ENCODE measurements at regions not wholly inside any gene's neighbourhood (a gene's known extent, or its start where the extent isn't known, plus 50 kb on each side); places are given as distances from the start of the nearest gene placed in this dataset.

DNA sequence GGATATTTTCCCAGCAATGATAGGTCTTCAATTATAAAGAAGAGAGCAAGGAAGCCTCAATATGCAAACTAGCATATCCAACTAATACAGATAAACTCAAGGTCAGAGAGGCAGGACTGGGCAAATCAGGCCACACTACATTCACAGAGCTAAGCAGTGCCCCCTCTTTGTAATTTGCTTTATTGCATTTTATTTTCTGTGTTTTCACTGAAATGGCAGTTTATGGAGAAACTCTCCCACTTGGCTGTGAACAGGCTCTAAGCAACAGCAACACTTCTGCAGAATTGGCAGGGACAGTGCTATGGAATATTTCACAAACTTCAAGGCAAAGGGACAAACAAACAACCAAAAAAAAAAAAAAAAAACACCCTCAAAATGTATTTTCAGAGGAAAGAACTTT is 93.4 kb upstream of the SOD1 start:
- no peak for DNase-seq

GRCh38 chr21:31564439-31564838 is 95.1 kb upstream of the SOD1 start:
- DNase-seq, result no peak

- DNase-seq, result no peak
These were observed 99.0 kb upstream of the SOD1 start for GRCh38 chr21:31560479-31560878.

DNA sequence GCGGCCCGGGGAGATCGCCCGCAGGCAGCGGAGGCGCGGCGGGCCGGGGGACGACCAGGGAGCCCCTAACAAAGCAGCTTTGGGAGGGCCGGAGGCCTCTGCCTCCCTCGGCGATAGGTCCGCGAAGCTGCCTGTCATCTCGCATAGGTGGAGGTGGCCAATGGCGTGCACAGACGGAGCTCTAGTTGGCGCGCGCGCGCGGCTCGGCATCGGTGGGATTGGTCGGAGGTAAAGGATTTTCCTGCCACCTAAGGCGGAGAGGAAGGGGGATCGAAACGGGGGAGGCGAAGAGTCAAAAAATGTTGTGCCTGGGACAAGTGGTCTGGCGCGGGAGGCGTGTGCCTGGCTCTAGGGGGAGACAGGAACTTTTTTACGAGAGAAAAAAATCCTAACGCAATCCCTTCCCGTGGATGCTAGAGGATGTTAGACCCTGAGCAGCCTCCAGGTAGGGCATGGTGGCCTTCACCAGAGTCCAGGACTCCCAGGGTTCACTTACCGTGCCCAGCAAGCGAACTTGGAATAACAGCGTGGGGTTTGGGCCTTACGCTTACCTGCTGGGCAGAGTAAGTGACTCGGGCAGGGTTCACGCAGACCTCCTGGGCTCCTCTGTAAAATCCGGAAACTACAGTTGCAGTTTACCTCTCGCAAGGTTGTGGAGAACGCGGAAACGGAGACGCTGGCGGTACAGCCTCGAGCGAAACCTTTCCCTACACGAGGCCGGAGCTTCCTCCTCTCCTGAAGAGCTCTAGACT is 99.9 kb upstream of the SOD1 start:
- peak; percentile 100 for DNase-seq

GRCh38 chr21:31558962-31559367 is 100.5 kb upstream of the SOD1 start:
- DNase-seq, result no peak

GRCh38 chr21:31558189-31558961 is 101.1 kb upstream of the SOD1 start:
- DNase-seq, result peak; percentile 89

DNA sequence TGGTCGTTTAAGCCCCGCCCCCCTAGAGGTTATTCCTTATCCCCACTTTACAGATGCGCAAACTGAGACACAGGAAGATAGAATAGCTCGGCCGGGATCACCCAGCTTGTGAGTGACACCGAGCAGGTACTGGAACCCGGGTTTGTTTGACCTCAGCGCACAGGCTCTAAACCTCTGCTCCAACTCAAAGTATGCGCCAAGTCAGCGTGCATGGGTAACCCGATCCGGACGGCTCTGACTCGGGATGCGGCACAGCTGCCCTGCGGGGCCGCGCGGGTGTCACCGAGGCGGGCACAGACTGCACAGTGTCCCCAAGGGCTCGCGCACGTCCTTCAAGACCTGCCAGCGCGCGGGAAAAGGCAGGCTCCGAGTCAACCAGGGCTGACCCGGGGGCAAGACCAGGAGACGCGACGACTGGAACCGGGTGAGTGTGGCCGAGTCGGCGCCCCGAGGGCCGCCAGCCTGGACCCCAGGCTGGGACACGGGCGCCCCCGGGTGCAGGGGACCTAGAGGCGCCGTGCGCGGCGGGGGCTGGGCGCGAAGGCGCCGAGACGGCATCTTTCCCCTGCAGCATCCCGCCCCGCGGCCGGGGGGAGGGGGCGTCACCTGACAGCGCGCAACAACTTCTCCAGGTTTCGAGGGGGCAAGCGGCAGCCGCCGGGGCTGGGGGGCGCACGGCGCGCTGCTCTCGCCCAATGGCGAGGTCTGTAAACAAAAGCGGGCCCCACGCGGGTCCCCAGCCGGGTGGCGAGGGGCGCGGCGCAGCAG is 101.9 kb upstream of the SOD1 start:
- DNase-seq, result peak; percentile 81

GRCh38 chr21:31556662-31557061 is 102.8 kb upstream of the SOD1 start:
- DNase-seq, result no peak

- DNase-seq, result no peak
These were observed 103.7 kb upstream of the SOD1 start for GRCh38 chr21:31555741-31556191.

DNA sequence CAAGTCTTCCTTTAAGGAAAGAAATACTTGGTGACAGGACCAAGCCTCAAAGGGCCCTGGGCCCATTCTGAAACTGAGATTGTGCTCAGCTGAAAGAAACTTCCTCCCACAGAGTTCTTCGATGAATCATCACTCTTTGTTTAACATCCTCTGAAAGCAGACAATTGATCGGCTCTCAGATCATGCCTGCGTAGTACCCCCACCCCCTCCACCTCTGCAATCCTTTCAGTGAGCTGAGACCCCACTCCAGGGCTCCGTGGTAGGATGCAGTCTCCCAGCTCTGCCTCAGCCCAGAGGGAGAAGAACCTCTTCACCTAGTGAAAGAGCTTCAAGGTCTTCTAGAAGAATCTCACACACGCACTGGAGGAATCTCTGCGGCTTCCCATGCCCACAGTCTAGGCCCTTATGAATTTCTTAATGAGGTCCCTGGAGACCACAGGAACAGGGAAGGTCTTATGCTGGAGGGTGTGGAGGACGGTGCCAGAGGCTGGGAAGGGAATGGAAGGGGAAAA is 104.9 kb upstream of the SOD1 start:
- DNase-seq, result no peak

DNA sequence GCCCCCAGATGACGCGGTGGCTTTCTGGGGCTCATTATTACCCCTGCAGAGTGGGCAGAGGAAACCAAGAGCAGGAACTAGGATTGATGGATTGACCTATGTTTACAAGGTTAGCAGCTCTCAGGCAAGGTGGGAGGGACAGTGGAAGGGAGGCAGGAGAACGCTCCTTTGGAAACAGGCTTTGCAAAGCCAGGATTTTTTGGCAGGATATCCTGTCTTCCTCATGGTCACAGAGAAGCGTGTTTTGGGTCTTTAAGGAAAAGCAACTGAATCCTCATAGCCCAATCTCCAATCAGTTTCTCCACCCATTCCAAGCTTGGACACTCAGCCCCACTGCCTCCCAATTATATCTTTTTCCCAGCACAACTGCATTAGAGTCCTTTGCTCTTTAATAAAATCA is 105.6 kb upstream of the SOD1 start:
- no peak for DNase-seq

GRCh38 chr21:31553461-31553860 is 106.0 kb upstream of the SOD1 start:
- DNase-seq, result no peak

GRCh38 chr21:31552826-31553225 is 106.7 kb upstream of the SOD1 start:
- DNase-seq, result no peak

DNA sequence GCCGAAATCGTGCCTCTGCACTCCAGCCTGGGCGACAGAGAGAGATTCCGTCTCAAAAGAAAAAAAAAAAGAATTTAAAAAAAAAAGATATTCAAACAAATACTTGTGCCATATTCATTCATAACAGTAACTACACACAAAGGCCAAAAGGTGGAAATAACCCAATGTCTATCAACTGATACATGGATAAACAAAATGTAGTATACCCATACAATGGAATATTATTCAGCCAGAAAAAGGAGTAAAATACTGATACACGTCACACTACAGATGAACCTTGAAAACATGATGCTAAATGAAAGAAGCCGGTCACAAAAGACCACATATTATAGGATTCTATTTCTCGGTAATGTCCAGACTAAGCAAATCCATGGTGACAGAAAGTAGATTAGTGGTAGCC is 109.4 kb upstream of the SOD1 start:
- DNase-seq, result no peak

GRCh38 chr21:31548688-31549087 is 110.8 kb upstream of the SOD1 start:
- DNase-seq, result no peak

DNA sequence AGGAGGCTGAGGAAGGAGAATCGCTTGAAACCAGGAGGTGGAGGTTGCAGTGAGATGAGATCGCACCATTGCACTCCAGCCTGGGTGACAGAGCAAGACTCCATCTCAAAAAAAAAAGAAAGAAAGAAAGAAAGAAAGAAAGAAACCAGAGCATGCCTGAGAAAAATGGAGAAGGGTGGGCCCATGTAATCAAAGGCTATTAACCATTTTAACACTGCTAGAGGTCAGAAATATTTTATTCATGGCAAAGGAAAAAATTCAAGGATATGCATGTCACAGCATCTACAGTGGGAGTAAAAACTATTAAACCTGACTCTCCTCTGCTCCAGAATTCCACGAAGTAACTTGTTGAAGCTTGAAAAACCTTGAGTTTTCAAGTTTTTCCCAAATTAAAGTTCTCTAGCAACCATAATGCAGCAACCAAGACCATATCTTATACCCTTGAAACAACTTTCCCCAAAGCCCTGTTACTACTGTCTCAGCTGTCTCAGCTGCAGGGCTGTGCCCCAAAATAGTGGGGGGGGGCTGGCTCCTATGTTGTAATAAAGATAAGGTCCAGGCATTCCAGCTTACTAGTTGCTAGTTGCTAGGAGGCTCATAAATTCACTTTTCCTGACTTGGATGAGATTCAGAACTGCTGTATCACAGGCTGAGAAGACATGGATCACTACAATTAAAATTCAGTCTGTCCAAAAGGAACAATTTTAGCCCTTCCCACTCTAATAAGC is 112.9 kb upstream of the SOD1 start:
- no peak for DNase-seq

GRCh38 chr21:31545036-31545435 is 114.5 kb upstream of the SOD1 start:
- DNase-seq, result no peak

- DNase-seq, result no peak
These were observed 116.3 kb upstream of the SOD1 start for GRCh38 chr21:31543191-31543590.

DNA sequence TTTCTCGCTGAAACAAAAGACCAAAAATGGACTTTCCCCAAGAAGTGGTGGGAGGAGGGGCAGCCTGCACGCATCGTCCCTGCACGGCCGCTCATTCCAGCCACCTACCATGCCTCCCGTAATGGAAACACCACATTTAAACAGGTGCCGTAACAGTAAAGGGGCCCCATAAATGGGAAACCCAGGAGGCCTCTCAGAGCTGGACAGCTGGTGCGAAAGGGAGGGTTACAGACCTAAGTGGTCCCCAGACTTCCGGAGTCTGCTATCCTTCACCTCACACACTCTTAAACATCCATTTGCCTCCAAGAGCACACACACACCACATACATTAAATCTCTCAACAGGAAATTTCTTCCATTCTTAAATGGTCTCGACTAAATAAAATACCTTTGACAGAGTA is 120.7 kb upstream of the SOD1 start:
- no peak for DNase-seq

DNA sequence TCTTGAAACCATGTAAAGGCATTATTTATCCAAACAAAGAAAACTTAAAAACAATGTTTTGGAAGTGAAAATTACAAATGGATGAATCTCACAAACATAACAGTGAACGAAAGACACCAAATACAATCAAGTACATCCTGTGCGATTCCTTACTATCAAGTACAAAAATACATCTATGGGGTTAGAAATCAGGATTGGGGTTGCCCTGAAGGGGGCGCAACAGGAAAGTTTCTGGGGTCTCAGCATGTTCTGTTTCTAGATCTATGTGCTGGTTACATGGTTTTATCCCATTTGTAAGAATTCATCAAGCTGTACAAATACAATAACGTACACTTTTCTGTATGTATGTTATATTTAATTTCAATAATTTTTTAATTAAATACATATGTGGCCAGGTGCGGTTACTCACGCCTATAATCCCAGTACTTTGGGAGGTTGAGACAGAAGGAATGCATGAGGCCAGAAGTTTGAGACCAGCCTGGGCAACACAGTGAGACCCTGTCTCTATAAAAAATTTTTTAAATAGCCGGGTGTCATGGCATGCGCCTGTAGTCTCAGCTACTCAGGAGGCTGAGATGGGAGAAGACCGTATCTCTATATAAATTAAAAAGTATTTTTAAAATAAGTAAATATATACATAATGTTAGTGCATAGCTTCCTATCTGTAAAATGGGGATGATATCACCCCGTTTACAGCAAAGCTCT is 121.5 kb upstream of the SOD1 start:
- DNase-seq, result no peak

- DNase-seq, result no peak
These were observed 123.4 kb upstream of the SOD1 start for GRCh38 chr21:31536138-31536537.

- DNase-seq, result peak; percentile 38
These were observed 127.5 kb upstream of the SOD1 start for GRCh38 chr21:31531967-31532366.

Data from right kidney (tissue), 1 donor.